Spleen (tissue), 11 donors: ENCODE measurements at regions not wholly inside any gene's neighbourhood (a gene's known extent, or its start where the extent isn't known, plus 50 kb on each side); places are given as distances from the start of the nearest gene placed in this dataset.
A peak's percentile ranks its signal among the peaks of the same experiment; 100 is the strongest.

Experiments used
- DNase-seq: peaks from one replicate; pipeline ENCODE4 v3.0.0-alpha.2; 2020
- H3K27ac ChIP-seq, 8 donors: fragments of 200-600 bp; sonication (generic) in 7 of 8; 1 replicate in 4 of 8; 2 replicates in 4 of 8; pipeline versions ENCODE4 v1.5.0 to v1.8.0; 2016 to 2021; ENCODE audit warnings: inconsistent platforms in 4 of 8, mild to moderate bottlenecking in 4 of 8, moderate library complexity in 1 of 8
- H3K27me3 ChIP-seq, 7 donors: fragments of 200-600 bp; sonication (generic) in 6 of 7; replicated peaks in 1 of 7; 1 replicate in 4 of 7; 2 replicates in 3 of 7; pipeline versions ENCODE4 v1.5.0 to v1.8.0; 2016 to 2021; ENCODE audit warnings: inconsistent platforms in 3 of 7, mild to moderate bottlenecking in 1 of 7
- H3K36me3 ChIP-seq, 6 donors: fragments of 200-600 bp; sonication (generic) in 5 of 6; 1 replicate in 4 of 6; 2 replicates in 2 of 6; pipeline versions ENCODE4 v1.5.0 to v1.8.0; 2016 to 2021; ENCODE audit warnings: inconsistent platforms in 2 of 6
- H3K4me1 ChIP-seq, 6 donors: fragments of 200-600 bp; sonication (generic) in 5 of 6; 1 replicate in 3 of 6; 2 replicates in 3 of 6; pipeline versions ENCODE4 v1.5.0 to v1.8.0; 2016 to 2021; ENCODE audit warnings: inconsistent platforms in 3 of 6
- H3K4me3 ChIP-seq, 8 donors: fragments of 200-600 bp; sonication (generic) in 7 of 8; 1 replicate in 4 of 8; 2 replicates in 4 of 8; pipeline versions ENCODE4 v1.5.0 to v1.8.0; 2016 to 2021; ENCODE audit warnings: inconsistent platforms in 4 of 8, mild to moderate bottlenecking in 4 of 8, moderate library complexity in 2 of 8
- H3K9me3 ChIP-seq, 8 donors: fragments of 200-600 bp; sonication (generic) in 7 of 8; 1 replicate in 4 of 8; 2 replicates in 4 of 8; pipeline versions ENCODE4 v1.5.0 to v1.8.0; 2016 to 2021; ENCODE audit warnings: inconsistent platforms in 4 of 8
- POLR2A ChIP-seq, 3 donors: fragments of 450-650 bp; IDR thresholded peaks; one replicate each; pipeline ENCODE4 v1.5.1; 2017; ENCODE audit warnings: antibody characterized with exemption in 3 of 3, mild to moderate bottlenecking in 1 of 3
- POLR2AphosphoS5 ChIP-seq, 3 donors: sonication (generic); formaldehyde crosslinking; IDR thresholded peaks; one replicate each; pipeline ENCODE4 v1.5.1; 2017; ENCODE audit warnings: antibody characterized with exemption in 3 of 3
- WGBS, 5 donors: extraction: QIAGEN DNeasy Blood & Tissue Kit in 3 of 5; methylation state at CpG; one replicate each; pipeline versions ENCODE4 v1.1.5 to v1.1.7; 2013 to 2018; 5-methylcytosine and 5-hydroxymethylcytosine counted together
- intact Hi-C: fragments of 100-400 bp; cut with DNase I; formaldehyde crosslinking; loops from one replicate; pipeline ENCODE4 v1.15.0; 2023; ENCODE audit warnings: low total_unique reads
- TF ChIP-seq, protein P1 (sequence below), 11 experiments: fragments of 200-600 bp in 7 of 11; fragments of 450-650 bp in 4 of 11; sonication (generic) in 4 of 11; IDR thresholded peaks in 8 of 11; conservative IDR thresholded peaks in 3 of 11; 1 replicate in 7 of 11; 2 replicates in 4 of 11; pipeline versions ENCODE4 v1.4.0 to v1.8.0; 2016 to 2021; ENCODE audit warnings: antibody characterized with exemption in 11 of 11, inconsistent platforms in 4 of 11, mild to moderate bottlenecking in 1 of 11
- donor health status: healthy with polysubstance abuse.
- donor health status: DM: no; HTN: no; CAD: no; lungs with moderate emphysema.
- donor health status: DM: no; HTN: no; CAD: no.
- donor health status: Bipolar disorder and iron deficiency.
- donor health status: healthy.
- donor health status: DM: no; HTN: no; CAD: no.
- donor health status: DM: yes; HTN: yes; CAD: no.

DNA sequence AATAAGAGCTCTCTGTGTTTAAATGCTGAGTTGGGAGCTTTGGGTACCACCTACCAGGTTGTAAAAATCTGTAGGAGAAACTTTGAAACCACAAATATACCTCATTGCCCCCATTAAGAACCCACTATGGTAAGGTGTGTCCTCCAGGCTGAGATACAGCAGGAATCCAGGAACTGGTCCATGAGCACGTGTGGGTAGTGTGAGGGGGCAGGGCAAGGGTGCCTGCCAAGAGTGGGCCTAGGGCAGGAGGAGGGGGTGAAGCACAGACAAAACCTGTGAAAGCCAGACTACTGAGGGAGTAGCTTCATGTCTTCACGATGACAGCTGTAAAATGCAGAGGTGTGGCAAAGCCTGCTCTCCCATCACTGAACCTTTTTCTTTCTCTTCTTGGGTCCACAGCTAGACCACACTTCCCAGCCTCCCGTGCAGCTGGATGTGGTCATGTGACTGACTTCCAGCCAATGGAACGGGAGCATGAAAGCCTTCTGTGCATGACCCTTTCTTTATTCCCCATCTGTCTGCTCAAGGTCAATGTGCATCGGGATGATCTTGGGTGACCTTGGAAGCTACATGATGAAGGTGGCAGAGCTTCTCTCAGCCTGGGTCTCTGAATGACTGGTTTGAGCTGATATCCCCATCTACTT, 51.1 kb upstream of the POMGNT2 start:
- WGBS, 5 donors = 70 to 85% (median 76%) methylated on average over 5 of the region's 5 CpGs
- DNase-seq = no peak
- Histone ChIP-seq H3K4me1 (peaks cover 0 to 9% (median 4%) of the 10 kb centered on the region in 6 donors), H3K27me3 (peaks cover 0 to 2% (median 0%) of the 10 kb centered on the region in 7 donors), H3K9me3 (no peaks in the 10 kb centered on the region), H3K4me3 (no peak overlapping the region), H3K36me3 (no peaks in the 10 kb centered on the region), H3K27ac (no peak overlapping the region)
- intact Hi-C loops = no loop called here
- TF ChIP-seq POLR2A (IDR thresholded peaks at IDR 0.05) (no peak), POLR2AphosphoS5 (IDR thresholded peaks at IDR 0.05) (no peak)
- TF ChIP-seq, protein P1, sequence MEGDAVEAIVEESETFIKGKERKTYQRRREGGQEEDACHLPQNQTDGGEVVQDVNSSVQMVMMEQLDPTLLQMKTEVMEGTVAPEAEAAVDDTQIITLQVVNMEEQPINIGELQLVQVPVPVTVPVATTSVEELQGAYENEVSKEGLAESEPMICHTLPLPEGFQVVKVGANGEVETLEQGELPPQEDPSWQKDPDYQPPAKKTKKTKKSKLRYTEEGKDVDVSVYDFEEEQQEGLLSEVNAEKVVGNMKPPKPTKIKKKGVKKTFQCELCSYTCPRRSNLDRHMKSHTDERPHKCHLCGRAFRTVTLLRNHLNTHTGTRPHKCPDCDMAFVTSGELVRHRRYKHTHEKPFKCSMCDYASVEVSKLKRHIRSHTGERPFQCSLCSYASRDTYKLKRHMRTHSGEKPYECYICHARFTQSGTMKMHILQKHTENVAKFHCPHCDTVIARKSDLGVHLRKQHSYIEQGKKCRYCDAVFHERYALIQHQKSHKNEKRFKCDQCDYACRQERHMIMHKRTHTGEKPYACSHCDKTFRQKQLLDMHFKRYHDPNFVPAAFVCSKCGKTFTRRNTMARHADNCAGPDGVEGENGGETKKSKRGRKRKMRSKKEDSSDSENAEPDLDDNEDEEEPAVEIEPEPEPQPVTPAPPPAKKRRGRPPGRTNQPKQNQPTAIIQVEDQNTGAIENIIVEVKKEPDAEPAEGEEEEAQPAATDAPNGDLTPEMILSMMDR (IDR thresholded peaks at IDR 0.05 in 8 of 11, conservative IDR thresholded peaks at IDR 0.05 in 3 of 11) = no peak

DNA sequence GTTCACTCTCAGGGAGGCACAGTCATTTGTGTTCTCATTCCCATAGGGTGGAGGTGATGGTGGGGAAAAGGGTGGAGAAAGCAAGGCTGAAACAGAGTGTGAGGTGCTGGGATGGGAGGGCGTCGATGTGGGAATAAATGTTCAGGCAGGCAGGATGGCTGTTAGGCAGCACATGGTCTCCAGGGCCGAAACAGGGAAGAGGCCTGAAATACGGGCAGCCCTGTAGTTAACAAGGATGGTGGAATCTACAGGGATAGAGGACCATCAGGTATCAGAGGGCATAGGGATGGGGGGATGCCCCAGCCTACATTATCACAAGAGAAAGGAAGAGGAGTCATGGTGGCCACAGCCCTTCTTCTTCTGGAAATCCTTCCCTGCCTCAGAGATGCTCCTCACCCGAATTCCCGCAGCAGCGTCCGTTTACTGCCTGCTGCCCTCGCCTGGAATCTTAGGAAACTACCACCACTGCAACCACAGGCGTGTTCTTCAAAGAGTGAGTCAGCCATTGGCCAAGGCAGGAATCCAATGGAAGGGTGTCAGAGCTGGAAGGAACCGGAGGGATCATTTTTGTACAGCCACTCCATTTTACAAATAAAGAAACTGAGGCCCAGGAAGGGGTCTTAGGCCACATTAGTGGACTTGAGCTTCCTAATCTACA, 49.7 kb upstream of the POMGNT2 start:
- intact Hi-C loops = no loop called here
- no peak for DNase-seq
- Histone ChIP-seq H3K4me3 (no peak overlapping the region), H3K27ac (no peak overlapping the region), H3K27me3 (peaks cover 0 to 11% (median 0%) of the 10 kb centered on the region in 7 donors), H3K4me1 (peaks cover 0 to 8% (median 2%) of the 10 kb centered on the region in 6 donors), H3K9me3 (no peaks in the 10 kb centered on the region), H3K36me3 (no peaks in the 10 kb centered on the region)
- TF ChIP-seq POLR2A (IDR thresholded peaks at IDR 0.05) (no peak), POLR2AphosphoS5 (IDR thresholded peaks at IDR 0.05) (no peak)
- TF ChIP-seq, protein P1 (IDR thresholded peaks at IDR 0.05 in 8 of 11, conservative IDR thresholded peaks at IDR 0.05 in 3 of 11) = peak in 4 of 11 experiments; percentile 13 to 53 (median 34)
- WGBS, 5 donors = 63 to 76% (median 68%) methylated on average over 11 of the region's 11 CpGs
